ENCODE measurements at regions not wholly inside any gene's neighbourhood (a gene's known extent, or its start where the extent isn't known, plus 50 kb on each side); places are given as distances from the start of the nearest gene placed in this dataset.

DNA sequence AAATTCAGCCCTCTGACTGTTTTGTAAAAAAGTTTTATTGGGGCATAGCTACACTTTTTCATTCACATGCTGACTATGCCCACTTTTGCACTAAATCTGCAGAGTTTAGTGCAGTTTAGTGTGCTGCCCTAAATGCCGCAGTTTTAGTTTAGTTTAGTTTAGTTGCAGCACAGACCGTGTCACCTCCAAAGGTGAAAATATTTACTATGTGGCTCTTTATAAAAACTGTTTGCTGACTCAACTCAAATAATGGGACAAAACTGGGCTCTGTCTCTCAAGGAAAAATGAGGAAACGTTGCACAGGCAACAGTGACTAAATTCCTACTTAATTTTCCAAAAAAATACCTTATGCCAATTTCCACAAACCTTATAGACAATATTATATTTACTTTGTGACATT, 314.2 kb downstream of the C4orf33 start:
- H3K4me1 ChIP-seq, result no peaks in the 10 kb centered on the region
- H3K4me3 ChIP-seq, result no peak overlapping the region
- no peak for DNase-seq (ENCODE audit: extremely low spot score in 2 of 2)
- H3K27ac ChIP-seq, result no peak overlapping the region
- TF ChIP-seq, protein P1, sequence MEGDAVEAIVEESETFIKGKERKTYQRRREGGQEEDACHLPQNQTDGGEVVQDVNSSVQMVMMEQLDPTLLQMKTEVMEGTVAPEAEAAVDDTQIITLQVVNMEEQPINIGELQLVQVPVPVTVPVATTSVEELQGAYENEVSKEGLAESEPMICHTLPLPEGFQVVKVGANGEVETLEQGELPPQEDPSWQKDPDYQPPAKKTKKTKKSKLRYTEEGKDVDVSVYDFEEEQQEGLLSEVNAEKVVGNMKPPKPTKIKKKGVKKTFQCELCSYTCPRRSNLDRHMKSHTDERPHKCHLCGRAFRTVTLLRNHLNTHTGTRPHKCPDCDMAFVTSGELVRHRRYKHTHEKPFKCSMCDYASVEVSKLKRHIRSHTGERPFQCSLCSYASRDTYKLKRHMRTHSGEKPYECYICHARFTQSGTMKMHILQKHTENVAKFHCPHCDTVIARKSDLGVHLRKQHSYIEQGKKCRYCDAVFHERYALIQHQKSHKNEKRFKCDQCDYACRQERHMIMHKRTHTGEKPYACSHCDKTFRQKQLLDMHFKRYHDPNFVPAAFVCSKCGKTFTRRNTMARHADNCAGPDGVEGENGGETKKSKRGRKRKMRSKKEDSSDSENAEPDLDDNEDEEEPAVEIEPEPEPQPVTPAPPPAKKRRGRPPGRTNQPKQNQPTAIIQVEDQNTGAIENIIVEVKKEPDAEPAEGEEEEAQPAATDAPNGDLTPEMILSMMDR (IDR thresholded peaks at IDR 0.05), result no peak
- TF ChIP-seq POLR2A (IDR thresholded peaks at IDR 0.05), result no peak
- no peak for TF ChIP-seq POLR2AphosphoS5 (IDR thresholded peaks at IDR 0.05; ENCODE audit: insufficient read depth in 1 of 2, low read depth in 1 of 2)
- no peaks in the 10 kb centered on the region for H3K36me3 ChIP-seq
- intact Hi-C loops (cut with DNase I), result no loop called here
- no peaks in the 10 kb centered on the region for H3K9me3 ChIP-seq
- no peaks in the 10 kb centered on the region for H3K27me3 ChIP-seq

DNA sequence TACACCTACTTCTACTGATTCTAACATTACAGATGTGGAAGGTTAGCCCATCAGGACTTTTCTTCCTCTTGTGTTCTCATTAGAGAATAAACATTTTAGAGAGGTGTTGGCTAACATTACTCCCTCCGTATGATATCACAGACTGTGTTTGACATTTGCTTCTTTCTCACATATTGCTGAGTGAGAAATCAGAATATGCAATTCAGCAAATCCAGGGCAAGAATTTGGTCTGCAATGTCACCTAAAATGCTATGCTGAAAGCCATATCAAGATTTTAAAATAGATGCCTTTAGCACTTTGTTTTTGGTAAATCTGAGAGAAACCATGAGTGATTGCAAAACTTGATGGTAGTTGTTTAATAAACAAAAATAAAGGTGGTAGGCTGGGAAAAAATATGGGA, 319.1 kb downstream of the C4orf33 start:
- Histone ChIP-seq H3K27me3 (no peaks in the 10 kb centered on the region), H3K9me3 (no peaks in the 10 kb centered on the region), H3K27ac (no peak overlapping the region), H3K4me3 (no peak overlapping the region), H3K4me1 (no peaks in the 10 kb centered on the region), H3K36me3 (no peaks in the 10 kb centered on the region)
- TF ChIP-seq POLR2AphosphoS5 (IDR thresholded peaks at IDR 0.05; ENCODE audit: insufficient read depth in 1 of 2, low read depth in 1 of 2) (no peak), POLR2A (IDR thresholded peaks at IDR 0.05) (no peak)
- TF ChIP-seq, protein P1 (IDR thresholded peaks at IDR 0.05), result no peak
- intact Hi-C loops (cut with DNase I), result no loop called here
- no peak for DNase-seq (ENCODE audit: extremely low spot score in 2 of 2)

DNA sequence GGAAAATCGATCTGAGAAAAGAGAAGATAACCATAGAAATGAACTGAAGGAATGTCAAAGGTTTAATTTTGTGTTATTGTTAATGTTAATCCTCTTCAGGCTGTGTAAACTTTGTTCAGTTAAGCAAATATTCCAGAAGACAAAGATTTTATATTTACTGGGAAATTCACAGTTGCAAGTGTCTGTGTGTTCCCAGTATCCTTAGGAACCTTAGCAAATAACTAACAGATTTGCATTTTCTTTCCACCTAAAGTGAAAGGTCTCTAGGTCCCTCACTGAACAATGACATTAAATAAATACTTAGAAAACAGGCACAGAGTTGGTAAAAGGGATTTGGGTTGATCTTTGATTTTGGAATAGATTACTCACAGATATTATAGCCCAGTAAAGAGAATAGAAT, 324.7 kb downstream of the C4orf33 start:
- H3K36me3 ChIP-seq, result no peaks in the 10 kb centered on the region
- TF ChIP-seq POLR2AphosphoS5 (IDR thresholded peaks at IDR 0.05; ENCODE audit: insufficient read depth in 1 of 2, low read depth in 1 of 2) (no peak), POLR2A (IDR thresholded peaks at IDR 0.05) (no peak)
- TF ChIP-seq, protein P1 (IDR thresholded peaks at IDR 0.05), result no peak
- intact Hi-C loops (cut with DNase I), result no loop called here
- DNase-seq (ENCODE audit: extremely low spot score in 2 of 2), result no peak
- no peaks in the 10 kb centered on the region for H3K4me1 ChIP-seq
- no peaks in the 10 kb centered on the region for H3K27me3 ChIP-seq
- H3K9me3 ChIP-seq, result no peaks in the 10 kb centered on the region
- H3K27ac ChIP-seq, result no peak overlapping the region
- no peak overlapping the region for H3K4me3 ChIP-seq

DNA sequence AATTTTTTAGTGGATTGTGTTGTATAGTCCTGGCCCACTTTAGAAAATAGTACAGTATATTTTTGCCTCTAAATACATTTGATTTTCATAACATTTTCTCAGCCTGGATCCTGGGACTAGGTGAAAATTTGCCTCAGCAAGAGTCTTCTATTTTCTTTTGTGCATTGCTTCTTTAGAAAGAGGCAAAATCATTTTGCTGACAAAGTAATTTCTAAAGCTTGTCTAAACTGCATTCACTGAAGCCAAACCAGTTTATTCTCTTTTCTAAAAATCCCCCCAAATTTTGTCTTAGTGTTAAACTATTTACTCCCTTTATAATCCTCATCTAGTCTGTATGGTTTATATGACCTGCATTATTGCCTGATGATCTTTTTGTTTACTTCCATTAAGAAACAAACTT, 326.3 kb downstream of the C4orf33 start:
- H3K36me3 ChIP-seq, result no peaks in the 10 kb centered on the region
- no peaks in the 10 kb centered on the region for H3K9me3 ChIP-seq
- H3K4me1 ChIP-seq, result no peaks in the 10 kb centered on the region
- DNase-seq (ENCODE audit: extremely low spot score in 2 of 2), result no peak
- intact Hi-C loops (cut with DNase I), result no loop called here
- no peaks in the 10 kb centered on the region for H3K27me3 ChIP-seq
- TF ChIP-seq POLR2AphosphoS5 (IDR thresholded peaks at IDR 0.05; ENCODE audit: insufficient read depth in 1 of 2, low read depth in 1 of 2) (no peak), POLR2A (IDR thresholded peaks at IDR 0.05) (no peak)
- TF ChIP-seq, protein P1 (IDR thresholded peaks at IDR 0.05), result no peak
- no peak overlapping the region for H3K27ac ChIP-seq
- H3K4me3 ChIP-seq, result no peak overlapping the region

DNA sequence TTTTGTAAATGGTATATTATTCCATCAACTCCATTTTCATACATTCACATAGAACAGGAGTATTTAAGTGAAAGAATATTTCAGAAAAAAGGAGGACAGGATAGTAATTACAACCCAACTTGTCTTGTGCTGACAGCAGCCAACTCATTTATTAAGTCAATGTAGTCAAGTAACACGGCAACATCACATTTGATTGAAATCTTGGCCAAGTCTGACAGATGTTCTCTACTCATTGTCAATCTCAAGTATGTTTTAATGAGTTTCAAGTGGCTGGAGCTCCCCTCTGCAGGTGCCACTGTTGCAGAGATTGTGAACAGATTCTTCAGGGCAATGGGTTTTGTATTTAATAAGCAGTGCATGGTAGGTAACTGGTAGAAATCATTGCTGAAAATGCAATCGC, 332.5 kb downstream of the C4orf33 start:
- Histone ChIP-seq H3K9me3 (no peaks in the 10 kb centered on the region), H3K27me3 (no peaks in the 10 kb centered on the region), H3K4me1 (no peaks in the 10 kb centered on the region), H3K36me3 (no peaks in the 10 kb centered on the region), H3K27ac (no peak overlapping the region), H3K4me3 (no peak overlapping the region)
- intact Hi-C loops (cut with DNase I), result no loop called here
- DNase-seq (ENCODE audit: extremely low spot score in 2 of 2), result no peak
- TF ChIP-seq, protein P1 (IDR thresholded peaks at IDR 0.05), result no peak
- TF ChIP-seq POLR2A (IDR thresholded peaks at IDR 0.05) (no peak), POLR2AphosphoS5 (IDR thresholded peaks at IDR 0.05; ENCODE audit: insufficient read depth in 1 of 2, low read depth in 1 of 2) (no peak)

Data from vagina (tissue), 2 donors.